GM18868 (cell line): ENCODE measurements at regions not wholly inside any gene's neighbourhood (a gene's known extent, or its start where the extent isn't known, plus 50 kb on each side); places are given as distances from the start of the nearest gene placed in this dataset.

Source experiments
- ATAC-seq: cut with Tn5 transposase; IDR thresholded peaks from one replicate; pipeline ENCODE4 v1.9.1; 2021; ENCODE audit warnings: mild to moderate bottlenecking, moderate library complexity; ENCODE audit not compliant: unreplicated experiment

GRCh38 chr2:49262801-49263560, 108.7 kb upstream of the FSHR start:
- no peak for ATAC-seq

- no peak for ATAC-seq
Observed at GRCh38 chr2:49261781-49262180, 107.5 kb upstream of the FSHR start.

DNA sequence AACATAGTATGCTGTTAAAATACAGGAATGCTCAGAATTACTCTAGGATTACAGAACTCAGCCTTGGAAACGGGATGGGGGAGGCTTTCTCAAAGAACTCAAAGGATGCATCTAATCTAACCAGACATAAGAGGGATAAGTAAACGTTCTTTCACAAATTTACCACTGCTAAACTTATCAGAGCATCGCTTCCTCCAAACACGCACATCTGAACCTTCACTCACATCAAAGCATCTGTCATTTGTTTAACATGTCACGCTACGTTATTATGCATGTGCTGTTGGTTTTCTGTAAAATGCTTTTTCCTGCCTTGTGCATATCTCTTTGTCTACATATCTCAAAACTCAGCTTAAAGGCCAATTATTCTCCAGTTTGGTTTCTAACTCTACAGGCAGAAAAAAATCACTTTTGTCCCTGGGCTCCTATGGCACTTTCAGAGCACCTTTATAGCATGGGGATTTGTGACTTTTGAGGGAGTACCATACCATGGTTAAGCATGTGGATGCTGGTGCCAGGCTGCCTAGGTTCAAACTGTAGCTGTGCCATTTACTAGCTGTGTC, 106.7 kb upstream of the FSHR start:
- no peak for ATAC-seq

- ATAC-seq = no peak
Observed at GRCh38 chr2:49259926-49260325, 105.6 kb upstream of the FSHR start.

- ATAC-seq = no peak
Observed at GRCh38 chr2:49255409-49255971, 101.2 kb upstream of the FSHR start.

GRCh38 chr2:49254401-49254800, 100.1 kb upstream of the FSHR start:
- ATAC-seq = no peak

DNA sequence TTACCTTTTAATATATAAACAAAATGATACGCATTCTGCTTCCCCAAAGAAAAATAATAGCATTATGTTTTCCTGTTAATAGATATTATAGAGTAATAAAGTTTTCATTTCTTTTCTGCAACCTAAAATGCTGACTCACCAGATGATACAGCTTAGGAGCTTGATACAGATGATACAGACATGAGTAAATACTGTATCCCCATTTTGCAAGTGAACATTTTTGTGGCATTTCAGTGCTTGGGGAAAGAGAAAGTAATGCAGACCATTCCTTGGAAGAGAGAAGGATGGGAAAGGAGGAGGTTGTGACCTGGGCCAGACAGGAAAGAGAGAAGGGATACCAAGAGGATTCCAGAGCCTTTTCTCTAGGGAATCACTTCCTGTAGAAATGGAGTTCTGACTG, 97.5 kb upstream of the FSHR start:
- no peak for ATAC-seq

DNA sequence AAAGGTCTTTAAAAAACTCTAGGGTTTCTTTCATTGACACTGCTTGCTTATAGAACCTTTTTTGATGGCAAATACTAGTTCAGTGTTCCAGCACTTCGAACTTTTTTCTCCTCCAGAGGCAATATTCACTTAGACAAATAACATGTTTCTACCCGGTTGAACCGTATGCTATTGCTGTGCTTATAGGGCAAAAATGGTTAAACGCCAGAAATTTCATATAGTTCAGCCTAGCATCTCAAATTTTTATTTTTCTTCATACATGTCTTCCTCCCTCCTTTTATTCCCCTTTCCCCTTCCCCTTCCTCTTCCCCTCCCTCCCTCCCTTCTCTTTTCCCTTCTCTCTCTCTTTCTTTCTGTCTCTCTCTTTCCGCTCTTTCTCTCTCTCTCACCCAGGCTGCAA, 96.9 kb upstream of the FSHR start:
- ATAC-seq = no peak

GRCh38 chr2:49248506-49248905, 94.2 kb upstream of the FSHR start:
- no peak for ATAC-seq

DNA sequence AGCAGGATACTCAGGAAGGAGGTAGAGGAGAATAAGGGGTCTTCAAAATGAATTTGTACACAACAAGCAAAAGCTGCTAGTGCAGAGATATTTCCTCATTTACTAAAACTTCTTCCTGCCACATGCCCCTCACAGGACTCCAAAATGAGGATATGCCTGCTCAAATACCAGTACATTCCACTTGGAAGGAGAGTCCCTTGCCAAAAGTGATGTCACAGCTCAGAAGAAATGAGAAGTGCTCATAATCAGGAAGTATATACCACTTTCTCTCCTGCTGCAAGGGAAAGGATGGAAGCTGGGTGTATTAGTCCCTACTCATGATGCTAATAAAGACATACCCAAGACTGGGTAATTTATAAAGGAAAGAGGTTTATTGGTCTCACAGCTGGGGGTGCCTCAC, 87.7 kb upstream of the FSHR start:
- no peak for ATAC-seq

GRCh38 chr2:49241501-49241900, 87.2 kb upstream of the FSHR start:
- no peak for ATAC-seq

DNA sequence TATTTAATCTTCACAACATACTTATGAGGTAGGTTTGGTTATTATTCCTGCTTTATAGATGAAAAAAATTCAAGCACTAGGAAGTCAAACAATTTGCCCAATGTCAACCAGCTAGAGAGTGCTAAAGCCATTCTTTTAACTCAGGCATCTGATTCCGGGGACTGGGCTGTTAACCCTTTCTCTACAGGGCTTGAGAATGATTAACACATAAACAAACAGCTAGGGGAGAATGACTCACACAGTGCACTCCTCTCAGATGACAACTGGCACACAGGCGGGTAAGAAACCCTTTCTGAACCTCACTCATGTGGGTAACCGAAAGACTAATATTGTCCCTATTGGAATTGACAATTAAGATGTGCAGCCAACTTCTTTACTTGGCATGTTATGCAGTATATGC, 86.3 kb upstream of the FSHR start:
- ATAC-seq = no peak

DNA sequence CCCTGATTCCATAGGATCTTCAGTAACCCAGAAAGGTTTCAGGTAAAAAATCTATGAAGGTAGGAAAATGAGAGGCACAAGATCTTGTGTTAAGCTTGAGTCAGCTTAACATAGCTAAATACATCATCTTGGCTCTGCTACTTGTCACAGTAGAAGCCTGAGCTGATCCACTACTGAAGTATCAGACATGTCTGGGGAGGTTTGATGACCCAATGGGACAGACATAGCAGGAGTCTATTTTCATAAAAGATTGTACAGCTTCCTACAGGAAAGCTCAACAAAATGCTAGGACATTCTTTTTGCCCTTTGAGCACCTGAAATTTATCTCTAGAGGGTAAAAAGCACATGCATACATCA, 84.3 kb upstream of the FSHR start:
- no peak for ATAC-seq

DNA sequence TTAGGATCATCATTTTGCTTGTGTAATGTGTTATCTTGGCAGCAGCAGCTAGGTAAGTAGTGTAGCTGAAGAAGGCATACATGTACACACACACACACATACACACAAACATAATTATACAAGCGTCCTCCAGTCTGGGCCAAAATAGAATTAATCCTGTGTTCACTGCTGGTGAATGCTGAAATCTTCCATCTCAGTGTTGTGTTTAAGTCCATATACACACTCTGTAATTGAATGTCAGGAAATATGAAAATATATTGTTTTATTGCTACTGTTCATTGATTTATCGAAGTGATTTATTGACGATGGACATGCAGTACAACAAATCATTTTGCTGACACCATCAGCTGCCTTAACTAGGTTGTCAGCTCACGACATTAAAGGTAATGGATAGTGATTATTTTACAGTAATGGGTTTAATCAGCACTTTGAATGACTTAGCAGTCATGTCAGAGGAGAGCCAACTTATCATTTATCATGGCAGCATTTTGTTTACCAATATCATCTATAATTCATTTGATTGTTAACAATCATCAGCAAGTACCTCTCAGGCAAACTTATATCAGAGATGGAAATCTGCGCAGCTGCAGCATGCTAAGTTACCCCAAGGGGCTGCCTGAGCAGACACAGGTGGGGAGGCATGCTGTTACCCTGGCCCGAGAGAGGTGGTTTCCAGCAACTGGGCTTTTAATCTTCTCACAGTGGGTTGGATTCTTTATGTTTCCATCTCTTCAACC, 83.7 kb upstream of the FSHR start:
- no peak for ATAC-seq

DNA sequence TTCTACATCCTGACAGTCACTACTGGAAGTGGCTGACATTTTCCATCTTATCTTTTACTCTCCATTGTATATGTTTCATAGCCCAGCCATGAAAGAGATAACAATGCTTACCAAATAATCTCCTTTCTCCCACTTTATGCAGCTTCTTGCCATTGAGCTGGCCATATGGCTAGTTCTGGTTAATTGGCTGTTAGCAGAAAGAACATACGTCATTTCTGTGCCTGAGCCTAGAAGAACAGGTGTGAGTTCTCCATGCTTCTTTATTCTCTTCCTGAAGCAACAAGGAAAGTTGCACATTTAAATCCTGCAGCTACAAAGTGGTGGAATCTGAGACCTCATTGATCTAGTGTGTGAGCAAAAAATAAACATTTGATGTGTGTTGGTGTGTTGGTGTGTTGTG, 82.0 kb upstream of the FSHR start:
- ATAC-seq = no peak

- ATAC-seq = no peak
Observed at GRCh38 chr2:49226360-49226759, 72.0 kb upstream of the FSHR start.

GRCh38 chr2:49225126-49225525, 70.8 kb upstream of the FSHR start:
- ATAC-seq = no peak

GRCh38 chr2:49224426-49225010, 70.2 kb upstream of the FSHR start:
- ATAC-seq = no peak

DNA sequence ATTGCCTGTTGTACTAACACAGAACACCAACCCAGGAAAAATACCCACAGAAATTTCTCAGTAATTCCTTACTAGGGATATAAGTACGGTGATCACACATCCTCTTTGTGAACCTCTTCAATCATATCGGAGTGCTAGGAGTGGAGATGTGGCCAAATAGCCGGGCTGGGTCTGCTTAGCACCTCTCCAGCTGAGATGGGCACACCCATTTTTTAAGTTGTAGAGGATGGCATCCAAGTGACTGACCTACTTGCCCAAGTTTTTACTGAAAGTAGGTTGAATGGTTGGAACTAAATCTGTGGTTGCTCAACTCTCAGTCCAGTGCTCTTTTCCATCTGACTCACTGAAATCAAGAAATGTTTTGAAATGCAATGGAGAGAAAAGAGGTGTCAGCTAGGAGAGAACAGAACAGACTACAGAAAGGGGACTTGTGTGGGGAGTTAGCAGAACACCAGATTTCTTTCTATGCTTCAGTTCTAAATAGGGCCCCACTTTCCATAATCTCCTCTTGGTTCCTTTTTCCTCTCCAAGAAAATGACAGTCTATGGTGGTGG, 68.7 kb upstream of the FSHR start:
- no peak for ATAC-seq

GRCh38 chr2:49219741-49220140, 65.4 kb upstream of the FSHR start:
- no peak for ATAC-seq

- ATAC-seq = no peak
Observed at GRCh38 chr2:49210191-49210590, 55.9 kb upstream of the FSHR start.
